Ishikawa (cell line): ENCODE measurements at regions not wholly inside any gene's neighbourhood (a gene's known extent, or its start where the extent isn't known, plus 50 kb on each side); places are given as distances from the start of the nearest gene placed in this dataset.

Experiments
- CEBPB ChIP-seq: IDR thresholded peaks from 2 replicates; pipeline ENCODE4 v1.6.1; 2012
- CREB1 ChIP-seq: IDR thresholded peaks from 2 replicates; pipeline ENCODE4 v1.6.1; 2012; ENCODE audit warnings: low read depth
- EGR1 ChIP-seq: IDR thresholded peaks from 2 replicates; pipeline ENCODE4 v1.6.1; 2012
- EP300 ChIP-seq: IDR thresholded peaks from 2 replicates; pipeline ENCODE4 v1.6.1; 2012; ENCODE audit warnings: borderline replicate concordance
- FOXM1 ChIP-seq: IDR thresholded peaks from 2 replicates; pipeline ENCODE4 v1.6.1; 2012; ENCODE audit warnings: low read depth, borderline replicate concordance
- MAX ChIP-seq: IDR thresholded peaks from 2 replicates; pipeline ENCODE4 v1.6.1; 2012
- NFIC ChIP-seq: IDR thresholded peaks from 2 replicates; pipeline ENCODE4 v1.6.1; 2012
- RAD21 ChIP-seq: IDR thresholded peaks from 2 replicates; pipeline ENCODE4 v1.6.1; 2012; ENCODE audit warnings: low read depth
- TAF1 ChIP-seq: IDR thresholded peaks from 2 replicates; pipeline ENCODE4 v1.6.1; 2012; ENCODE audit warnings: low read depth, mild to moderate bottlenecking
- TCF12 ChIP-seq: IDR thresholded peaks from 2 replicates; pipeline ENCODE4 v1.6.1; 2012; ENCODE audit warnings: low read depth
- TEAD4 ChIP-seq: IDR thresholded peaks from 2 replicates; pipeline ENCODE4 v1.6.1; 2012
- USF1 ChIP-seq: IDR thresholded peaks from 2 replicates; pipeline ENCODE4 v1.6.1; 2012
- YY1 ChIP-seq: IDR thresholded peaks from 2 replicates; pipeline ENCODE4 v1.6.1; 2012; ENCODE audit warnings: low read depth
- ZBTB7A ChIP-seq: IDR thresholded peaks from 2 replicates; pipeline ENCODE4 v1.6.1; 2012; ENCODE audit warnings: low read depth
- TF ChIP-seq, protein P1 (sequence below): IDR thresholded peaks from 2 replicates; pipeline ENCODE4 v1.6.1; 2012; ENCODE audit warnings: low read depth, mild to moderate bottlenecking

DNA sequence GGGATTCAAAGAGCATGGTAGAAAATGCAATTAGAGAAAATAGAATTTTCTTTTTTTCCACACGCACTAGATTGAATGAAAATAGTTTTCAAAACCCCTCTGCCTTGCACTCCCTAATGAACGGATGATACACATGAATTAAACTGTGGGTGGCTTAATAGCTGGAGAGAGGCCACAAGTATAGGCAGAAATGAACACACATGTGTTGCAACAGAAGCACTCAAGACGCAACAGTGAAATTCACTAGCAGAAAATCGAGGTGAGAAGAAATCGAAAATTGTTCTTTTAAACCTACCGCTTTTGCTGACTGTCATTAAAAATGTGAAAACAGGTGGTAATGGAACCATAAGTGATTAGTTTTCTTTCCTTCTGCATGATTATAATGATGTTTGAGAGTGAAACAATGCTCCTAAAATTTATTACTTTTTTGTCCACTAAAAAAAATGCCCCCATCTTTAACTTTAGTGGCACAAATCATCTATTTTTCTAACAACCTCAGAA, 59.3 kb upstream of the GPCPD1 start:
- TF ChIP-seq YY1 (no peak), RAD21 (no peak), FOXM1 (no peak), EGR1 (no peak), MAX (no peak), EP300 (no peak), NFIC (no peak), ZBTB7A (no peak), TCF12 (no peak), TAF1 (no peak), TEAD4 (no peak)

- no peak for TF ChIP-seq CREB1
- TF ChIP-seq, protein P1, sequence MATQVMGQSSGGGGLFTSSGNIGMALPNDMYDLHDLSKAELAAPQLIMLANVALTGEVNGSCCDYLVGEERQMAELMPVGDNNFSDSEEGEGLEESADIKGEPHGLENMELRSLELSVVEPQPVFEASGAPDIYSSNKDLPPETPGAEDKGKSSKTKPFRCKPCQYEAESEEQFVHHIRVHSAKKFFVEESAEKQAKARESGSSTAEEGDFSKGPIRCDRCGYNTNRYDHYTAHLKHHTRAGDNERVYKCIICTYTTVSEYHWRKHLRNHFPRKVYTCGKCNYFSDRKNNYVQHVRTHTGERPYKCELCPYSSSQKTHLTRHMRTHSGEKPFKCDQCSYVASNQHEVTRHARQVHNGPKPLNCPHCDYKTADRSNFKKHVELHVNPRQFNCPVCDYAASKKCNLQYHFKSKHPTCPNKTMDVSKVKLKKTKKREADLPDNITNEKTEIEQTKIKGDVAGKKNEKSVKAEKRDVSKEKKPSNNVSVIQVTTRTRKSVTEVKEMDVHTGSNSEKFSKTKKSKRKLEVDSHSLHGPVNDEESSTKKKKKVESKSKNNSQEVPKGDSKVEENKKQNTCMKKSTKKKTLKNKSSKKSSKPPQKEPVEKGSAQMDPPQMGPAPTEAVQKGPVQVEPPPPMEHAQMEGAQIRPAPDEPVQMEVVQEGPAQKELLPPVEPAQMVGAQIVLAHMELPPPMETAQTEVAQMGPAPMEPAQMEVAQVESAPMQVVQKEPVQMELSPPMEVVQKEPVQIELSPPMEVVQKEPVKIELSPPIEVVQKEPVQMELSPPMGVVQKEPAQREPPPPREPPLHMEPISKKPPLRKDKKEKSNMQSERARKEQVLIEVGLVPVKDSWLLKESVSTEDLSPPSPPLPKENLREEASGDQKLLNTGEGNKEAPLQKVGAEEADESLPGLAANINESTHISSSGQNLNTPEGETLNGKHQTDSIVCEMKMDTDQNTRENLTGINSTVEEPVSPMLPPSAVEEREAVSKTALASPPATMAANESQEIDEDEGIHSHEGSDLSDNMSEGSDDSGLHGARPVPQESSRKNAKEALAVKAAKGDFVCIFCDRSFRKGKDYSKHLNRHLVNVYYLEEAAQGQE, result no peak
- TF ChIP-seq MAX, result no peak
- TF ChIP-seq YY1, result no peak
- no peak for TF ChIP-seq CEBPB
- no peak for TF ChIP-seq TCF12
- no peak for TF ChIP-seq EP300
- no peak for TF ChIP-seq TEAD4
- no peak for TF ChIP-seq FOXM1
- TF ChIP-seq TAF1, result no peak
- no peak for TF ChIP-seq RAD21
- TF ChIP-seq ZBTB7A, result no peak
- TF ChIP-seq USF1, result no peak
- no peak for TF ChIP-seq NFIC
- no peak for TF ChIP-seq EGR1
Measured at GRCh38 chr20:5668529-5668868, 57.7 kb upstream of the GPCPD1 start.

- TF ChIP-seq MAX (no peak), CEBPB (0 out of 2 replicates have a peak, but pooled peaks have one; percentile 33)
Measured at GRCh38 chr20:5667705-5668528, 57.1 kb upstream of the GPCPD1 start.

- TF ChIP-seq TCF12 (no peak), YY1 (no peak), MAX (no peak), CEBPB (no peak), EP300 (no peak), RAD21 (no peak), NFIC (no peak), ZBTB7A (no peak), CREB1 (no peak), USF1 (no peak)
Measured at GRCh38 chr20:5665417-5665816, 54.6 kb upstream of the GPCPD1 start.

GRCh38 chr20:5663396-5663795, 52.6 kb upstream of the GPCPD1 start:
- TF ChIP-seq USF1 (no peak), EGR1 (no peak), TCF12 (no peak), CEBPB (no peak), ZBTB7A (no peak), TAF1 (no peak), FOXM1 (no peak), MAX (no peak), TEAD4 (no peak)

GRCh38 chr20:5662769-5663168, 52.0 kb upstream of the GPCPD1 start:
- TF ChIP-seq CREB1 (no peak), FOXM1 (no peak), YY1 (no peak), EGR1 (no peak), ZBTB7A (no peak), CEBPB (no peak), TCF12 (no peak), TAF1 (no peak), TEAD4 (no peak), NFIC (no peak), USF1 (no peak)
- TF ChIP-seq, protein P1, result no peak
